Liver (tissue), 8 donors: ENCODE measurements at regions not wholly inside any gene's neighbourhood (a gene's known extent, or its start where the extent isn't known, plus 50 kb on each side); places are given as distances from the start of the nearest gene placed in this dataset.

Experiments used
- DNase-seq: peaks from one replicate; pipeline ENCODE4 v3.0.0-alpha.2; 2017; ENCODE audit warnings: low spot score
- H3K27ac ChIP-seq, 2 donors: one replicate each; pipeline ENCODE4 v1.7.0; 2013; ENCODE audit warnings: inconsistent platforms in 2 of 2, low read length in 2 of 2, control low read depth in 1 of 2, low read depth in 1 of 2, mild to moderate bottlenecking in 1 of 2
- H3K27me3 ChIP-seq, 4 donors: one replicate each; pipeline versions ENCODE4 v1.6.1 to v1.7.0; 2013; ENCODE audit warnings: low read length in 3 of 4, inconsistent platforms in 1 of 4, mild to moderate bottlenecking in 1 of 4, moderate library complexity in 1 of 4; ENCODE audit not compliant: control insufficient read depth in 4 of 4, insufficient read depth in 4 of 4
- H3K36me3 ChIP-seq, 4 donors: one replicate each; pipeline versions ENCODE4 v1.6.1 to v1.7.0; 2013; ENCODE audit warnings: low read length in 3 of 4, mild to moderate bottlenecking in 3 of 4, low read depth in 1 of 4, moderate library complexity in 1 of 4; ENCODE audit not compliant: control insufficient read depth in 4 of 4, insufficient read depth in 3 of 4
- H3K4me1 ChIP-seq, 4 donors: one replicate each; pipeline versions ENCODE4 v1.6.1 to v1.7.0; 2013; ENCODE audit warnings: low read length in 3 of 4, mild to moderate bottlenecking in 3 of 4, moderate library complexity in 1 of 4; ENCODE audit not compliant: control insufficient read depth in 4 of 4, insufficient read depth in 4 of 4
- H3K4me3 ChIP-seq, 3 donors: one replicate each; pipeline versions ENCODE4 v1.6.1 to v1.7.0; 2013; ENCODE audit warnings: low read length in 3 of 3, control low read depth in 1 of 3, low read depth in 1 of 3, mild to moderate bottlenecking in 1 of 3
- H3K9ac ChIP-seq, 2 donors: one replicate each; pipeline ENCODE4 v1.7.0; 2013; ENCODE audit warnings: low read length in 2 of 2, mild to moderate bottlenecking in 2 of 2, moderate library complexity in 2 of 2, control low read depth in 1 of 2, low read depth in 1 of 2
- H3K9me3 ChIP-seq, 4 donors: one replicate each; pipeline versions ENCODE4 v1.6.1 to v1.7.0; 2013; ENCODE audit warnings: low read length in 3 of 4; ENCODE audit not compliant: control insufficient read depth in 4 of 4
- ATF3 ChIP-seq: IDR thresholded peaks from 2 replicates; pipeline ENCODE4 v1.6.1; 2016; ENCODE audit warnings: antibody characterized with exemption
- CTCF ChIP-seq: fragments of 150-350 bp; IDR thresholded peaks from 2 replicates; pipeline ENCODE4 v1.5.1; 2017; ENCODE audit warnings: improper control_type of control experiment, low read depth, low read length; ENCODE audit not compliant: missing input control
- EGR1 ChIP-seq, 2 donors: IDR thresholded peaks; 2 replicates each; pipeline ENCODE4 v1.6.1; 2016 to 2018; ENCODE audit warnings: antibody characterized with exemption in 2 of 2, low read depth in 2 of 2
- FOXA1 ChIP-seq: IDR thresholded peaks from 2 replicates; pipeline ENCODE4 v1.6.1; 2016; ENCODE audit warnings: antibody characterized with exemption
- FOXA2 ChIP-seq: IDR thresholded peaks from 2 replicates; pipeline ENCODE4 v1.6.1; 2016; ENCODE audit warnings: antibody characterized with exemption
- GABPA ChIP-seq, 2 donors: IDR thresholded peaks in 1 of 2; conservative IDR thresholded peaks in 1 of 2; 2 replicates each; pipeline ENCODE4 v1.6.1; 2016; ENCODE audit warnings: antibody characterized with exemption in 2 of 2, mild to moderate bottlenecking in 1 of 2, moderate library complexity in 1 of 2
- HNF4G ChIP-seq: IDR thresholded peaks from 2 replicates; pipeline ENCODE4 v1.6.1; 2016; ENCODE audit warnings: antibody characterized with exemption
- JUND ChIP-seq, 2 donors: IDR thresholded peaks; 2 replicates each; pipeline ENCODE4 v1.6.1; 2016; ENCODE audit warnings: antibody characterized with exemption in 2 of 2
- MAX ChIP-seq: IDR thresholded peaks from 2 replicates; pipeline ENCODE4 v1.6.1; 2016; ENCODE audit warnings: antibody characterized with exemption
- NR2F2 ChIP-seq: IDR thresholded peaks from 2 replicates; pipeline ENCODE4 v1.6.1; 2016; ENCODE audit warnings: antibody characterized with exemption
- RAD21 ChIP-seq, 2 donors: IDR thresholded peaks; 2 replicates each; pipeline ENCODE4 v1.6.1; 2016; ENCODE audit warnings: antibody characterized with exemption in 2 of 2, mild to moderate bottlenecking in 2 of 2
- REST ChIP-seq: IDR thresholded peaks from 2 replicates; pipeline ENCODE4 v1.6.1; 2016; ENCODE audit warnings: antibody characterized with exemption, mild to moderate bottlenecking
- RXRA ChIP-seq, 2 donors: IDR thresholded peaks; 2 replicates each; pipeline ENCODE4 v1.6.1; 2017 to 2018; ENCODE audit warnings: antibody characterized with exemption in 2 of 2, mild to moderate bottlenecking in 1 of 2
- SP1 ChIP-seq: IDR thresholded peaks from 2 replicates; pipeline ENCODE4 v1.6.1; 2018; ENCODE audit warnings: antibody characterized with exemption, mild to moderate bottlenecking
- TAF1 ChIP-seq: conservative IDR thresholded peaks from 2 replicates; pipeline ENCODE4 v1.6.1; 2016; ENCODE audit warnings: antibody characterized with exemption, mild to moderate bottlenecking
- YY1 ChIP-seq: IDR thresholded peaks from 2 replicates; pipeline ENCODE4 v1.6.1; 2016; ENCODE audit warnings: antibody characterized with exemption, mild to moderate bottlenecking
- ZBTB33 ChIP-seq: IDR thresholded peaks from 2 replicates; pipeline ENCODE4 v1.6.1; 2016; ENCODE audit warnings: antibody characterized with exemption
- WGBS: extraction: QIAGEN DNeasy Blood & Tissue Kit; methylation state at CpG from one replicate; pipeline ENCODE4 v1.1.7; 2013; 5-methylcytosine and 5-hydroxymethylcytosine counted together
- donor health status: healthy.
- donor health status: healthy.
- donor health status: healthy.
- donor health status: healthy.
- donor health status: healthy.

GRCh38 chr3:148092624-148093347 is 604.9 kb upstream of the AGTR1 start:
- 66% methylated on average over 5 of the region's 5 CpGs for WGBS
- Histone ChIP-seq H3K27me3 (no peaks in the 10 kb centered on the region), H3K9ac (no peak overlapping the region), H3K27ac (no peak overlapping the region), H3K9me3 (no peaks in the 10 kb centered on the region), H3K4me3 (no peak overlapping the region), H3K36me3 (no peaks in the 10 kb centered on the region), H3K4me1 (no peaks in the 10 kb centered on the region)
- no peak for TF ChIP-seq TAF1
- no peak for TF ChIP-seq EGR1 (IDR thresholded peaks at IDR 0.05; ENCODE audit: low read depth in 2 of 2)
- TF ChIP-seq YY1 = no peak
- TF ChIP-seq GABPA (IDR thresholded peaks at IDR 0.05 in 1 of 2, conservative IDR thresholded peaks at IDR 0.05 in 1 of 2) = no peak
- no peak for TF ChIP-seq FOXA2
- no peak for TF ChIP-seq ATF3
- no peak for TF ChIP-seq HNF4G
- TF ChIP-seq CTCF = no peak
- TF ChIP-seq JUND (IDR thresholded peaks at IDR 0.05) = no peak
- no peak for TF ChIP-seq SP1
- TF ChIP-seq RAD21 (IDR thresholded peaks at IDR 0.05) = no peak
- TF ChIP-seq NR2F2 = no peak
- TF ChIP-seq FOXA1 = no peak
- no peak for TF ChIP-seq MAX
- no peak for TF ChIP-seq RXRA (IDR thresholded peaks at IDR 0.05)
- no peak for TF ChIP-seq ZBTB33
- no peak for DNase-seq

GRCh38 chr3:148093753-148094152 is 604.0 kb upstream of the AGTR1 start:
- H3K9ac ChIP-seq = no peak overlapping the region
- WGBS = 43% methylated on average over 1 of the region's 1 CpG
- DNase-seq = no peak
- H3K9me3 ChIP-seq = no peaks in the 10 kb centered on the region
- TF ChIP-seq FOXA2 (no peak), JUND (IDR thresholded peaks at IDR 0.05) (no peak), TAF1 (no peak), REST (no peak), ATF3 (no peak), YY1 (no peak), CTCF (no peak), FOXA1 (no peak), SP1 (no peak)
- no peak overlapping the region for H3K4me3 ChIP-seq
- H3K36me3 ChIP-seq = no peaks in the 10 kb centered on the region
- H3K27me3 ChIP-seq = no peaks in the 10 kb centered on the region
- H3K4me1 ChIP-seq = no peaks in the 10 kb centered on the region
- no peak overlapping the region for H3K27ac ChIP-seq
